ENCODE measurements at regions not wholly inside any gene's neighbourhood (a gene's known extent, or its start where the extent isn't known, plus 50 kb on each side); places are given as distances from the start of the nearest gene placed in this dataset.

DNA sequence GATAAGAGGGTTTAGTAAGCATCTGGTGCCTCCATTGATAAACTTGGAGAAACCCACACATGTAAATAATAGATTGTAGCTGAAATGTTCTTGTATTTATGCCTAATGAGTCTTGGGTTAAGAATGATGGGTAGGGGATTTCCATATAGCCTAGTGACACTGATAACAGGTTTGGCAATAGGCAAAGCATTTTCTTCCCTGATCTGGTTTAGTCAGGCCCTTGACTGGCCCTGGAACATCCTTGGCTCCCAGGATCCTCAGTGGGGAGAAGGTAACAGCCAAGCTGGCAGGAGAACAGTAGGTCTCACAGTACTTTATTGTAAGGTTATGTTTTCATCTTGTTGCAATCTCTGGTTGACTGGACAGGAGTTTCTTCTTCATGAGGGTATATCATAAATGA, 228.4 kb downstream of the DIPK2A start:
- Histone ChIP-seq H3F3A (ENCODE audit: insufficient read depth, low read length, poor library complexity, severe bottlenecking) (no peaks in the 10 kb centered on the region), H3K4me2 (ENCODE audit: low read length) (no peak overlapping the region), H3K27ac (ENCODE audit: low read length) (no peak overlapping the region), H3K79me2 (replicated peaks; ENCODE audit: insufficient read depth, low read length) (no peaks in the 10 kb centered on the region), H3K4me3 (ENCODE audit: low read length) (no peak overlapping the region), H2AFZ (ENCODE audit: low read depth, low read length) (no peak overlapping the region), H3K36me3 (ENCODE audit: insufficient read depth, low read length) (no peaks in the 10 kb centered on the region), H3K9me2 (ENCODE audit: insufficient read depth, low read length) (no peaks in the 10 kb centered on the region), H4K20me1 (ENCODE audit: insufficient read depth) (no peaks in the 10 kb centered on the region), H3K27me3 (ENCODE audit: insufficient read depth, low read depth, low read length) (no peaks in the 10 kb centered on the region), H3K9ac (ENCODE audit: low read length) (no peak overlapping the region), H3K9me3 (ENCODE audit: low read length) (no peaks in the 10 kb centered on the region)
- TF ChIP-seq, protein P1, sequence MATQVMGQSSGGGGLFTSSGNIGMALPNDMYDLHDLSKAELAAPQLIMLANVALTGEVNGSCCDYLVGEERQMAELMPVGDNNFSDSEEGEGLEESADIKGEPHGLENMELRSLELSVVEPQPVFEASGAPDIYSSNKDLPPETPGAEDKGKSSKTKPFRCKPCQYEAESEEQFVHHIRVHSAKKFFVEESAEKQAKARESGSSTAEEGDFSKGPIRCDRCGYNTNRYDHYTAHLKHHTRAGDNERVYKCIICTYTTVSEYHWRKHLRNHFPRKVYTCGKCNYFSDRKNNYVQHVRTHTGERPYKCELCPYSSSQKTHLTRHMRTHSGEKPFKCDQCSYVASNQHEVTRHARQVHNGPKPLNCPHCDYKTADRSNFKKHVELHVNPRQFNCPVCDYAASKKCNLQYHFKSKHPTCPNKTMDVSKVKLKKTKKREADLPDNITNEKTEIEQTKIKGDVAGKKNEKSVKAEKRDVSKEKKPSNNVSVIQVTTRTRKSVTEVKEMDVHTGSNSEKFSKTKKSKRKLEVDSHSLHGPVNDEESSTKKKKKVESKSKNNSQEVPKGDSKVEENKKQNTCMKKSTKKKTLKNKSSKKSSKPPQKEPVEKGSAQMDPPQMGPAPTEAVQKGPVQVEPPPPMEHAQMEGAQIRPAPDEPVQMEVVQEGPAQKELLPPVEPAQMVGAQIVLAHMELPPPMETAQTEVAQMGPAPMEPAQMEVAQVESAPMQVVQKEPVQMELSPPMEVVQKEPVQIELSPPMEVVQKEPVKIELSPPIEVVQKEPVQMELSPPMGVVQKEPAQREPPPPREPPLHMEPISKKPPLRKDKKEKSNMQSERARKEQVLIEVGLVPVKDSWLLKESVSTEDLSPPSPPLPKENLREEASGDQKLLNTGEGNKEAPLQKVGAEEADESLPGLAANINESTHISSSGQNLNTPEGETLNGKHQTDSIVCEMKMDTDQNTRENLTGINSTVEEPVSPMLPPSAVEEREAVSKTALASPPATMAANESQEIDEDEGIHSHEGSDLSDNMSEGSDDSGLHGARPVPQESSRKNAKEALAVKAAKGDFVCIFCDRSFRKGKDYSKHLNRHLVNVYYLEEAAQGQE (IDR thresholded peaks at IDR 0.05; ENCODE audit: borderline replicate concordance): no peak

DNA sequence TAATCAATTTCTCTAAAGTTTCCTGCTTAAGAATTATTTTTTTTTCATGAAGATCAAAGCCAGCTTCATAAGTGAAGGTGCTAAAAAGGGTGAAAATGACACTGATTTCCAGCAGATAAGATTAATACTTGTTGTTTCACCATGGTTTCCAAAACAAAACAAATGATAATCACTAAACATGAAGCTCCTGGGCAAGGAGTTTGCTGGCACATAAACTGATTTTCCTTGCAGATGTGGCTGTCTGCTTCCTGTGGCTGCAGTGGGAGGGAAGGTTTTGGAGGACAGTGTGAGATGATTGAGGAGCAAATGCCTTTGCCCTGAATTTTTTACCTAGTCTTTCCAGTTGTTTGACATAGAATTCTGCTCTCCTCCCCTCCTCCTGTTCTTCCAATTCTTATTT, 228.8 kb downstream of the DIPK2A start:
- Histone ChIP-seq H3K9me3 (ENCODE audit: low read length) (no peaks in the 10 kb centered on the region), H3K27ac (ENCODE audit: low read length) (no peak overlapping the region), H3K4me3 (ENCODE audit: low read length) (no peak overlapping the region), H3F3A (ENCODE audit: insufficient read depth, low read length, poor library complexity, severe bottlenecking) (no peaks in the 10 kb centered on the region), H4K20me1 (ENCODE audit: insufficient read depth) (no peaks in the 10 kb centered on the region), H3K9ac (ENCODE audit: low read length) (no peak overlapping the region), H3K36me3 (ENCODE audit: insufficient read depth, low read length) (no peaks in the 10 kb centered on the region), H3K27me3 (ENCODE audit: insufficient read depth, low read depth, low read length) (no peaks in the 10 kb centered on the region), H3K79me2 (replicated peaks; ENCODE audit: insufficient read depth, low read length) (no peaks in the 10 kb centered on the region), H2AFZ (ENCODE audit: low read depth, low read length) (no peak overlapping the region), H3K4me2 (ENCODE audit: low read length) (no peak overlapping the region), H3K9me2 (ENCODE audit: insufficient read depth, low read length) (no peaks in the 10 kb centered on the region)
- no peak for TF ChIP-seq POLR2AphosphoS5 (IDR thresholded peaks at IDR 0.05)
- TF ChIP-seq RAD21 (conservative IDR thresholded peaks at IDR 0.05): no peak
- TF ChIP-seq EZH2 (IDR thresholded peaks at IDR 0.05; ENCODE audit: borderline replicate concordance, insufficient read depth, low read length, poor library complexity, severe bottlenecking): no peak
- no peak for TF ChIP-seq EP300 (conservative IDR thresholded peaks at IDR 0.05; ENCODE audit: poor library complexity, severe bottlenecking)
- TF ChIP-seq SMC3 (conservative IDR thresholded peaks at IDR 0.05; ENCODE audit: poor library complexity): no peak
- TF ChIP-seq MXI1 (conservative IDR thresholded peaks at IDR 0.05; ENCODE audit: poor library complexity, severe bottlenecking): no peak
- TF ChIP-seq, protein P2, sequence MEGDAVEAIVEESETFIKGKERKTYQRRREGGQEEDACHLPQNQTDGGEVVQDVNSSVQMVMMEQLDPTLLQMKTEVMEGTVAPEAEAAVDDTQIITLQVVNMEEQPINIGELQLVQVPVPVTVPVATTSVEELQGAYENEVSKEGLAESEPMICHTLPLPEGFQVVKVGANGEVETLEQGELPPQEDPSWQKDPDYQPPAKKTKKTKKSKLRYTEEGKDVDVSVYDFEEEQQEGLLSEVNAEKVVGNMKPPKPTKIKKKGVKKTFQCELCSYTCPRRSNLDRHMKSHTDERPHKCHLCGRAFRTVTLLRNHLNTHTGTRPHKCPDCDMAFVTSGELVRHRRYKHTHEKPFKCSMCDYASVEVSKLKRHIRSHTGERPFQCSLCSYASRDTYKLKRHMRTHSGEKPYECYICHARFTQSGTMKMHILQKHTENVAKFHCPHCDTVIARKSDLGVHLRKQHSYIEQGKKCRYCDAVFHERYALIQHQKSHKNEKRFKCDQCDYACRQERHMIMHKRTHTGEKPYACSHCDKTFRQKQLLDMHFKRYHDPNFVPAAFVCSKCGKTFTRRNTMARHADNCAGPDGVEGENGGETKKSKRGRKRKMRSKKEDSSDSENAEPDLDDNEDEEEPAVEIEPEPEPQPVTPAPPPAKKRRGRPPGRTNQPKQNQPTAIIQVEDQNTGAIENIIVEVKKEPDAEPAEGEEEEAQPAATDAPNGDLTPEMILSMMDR (IDR thresholded peaks at IDR 0.05; ENCODE audit: poor library complexity, severe bottlenecking): no peak

DNA sequence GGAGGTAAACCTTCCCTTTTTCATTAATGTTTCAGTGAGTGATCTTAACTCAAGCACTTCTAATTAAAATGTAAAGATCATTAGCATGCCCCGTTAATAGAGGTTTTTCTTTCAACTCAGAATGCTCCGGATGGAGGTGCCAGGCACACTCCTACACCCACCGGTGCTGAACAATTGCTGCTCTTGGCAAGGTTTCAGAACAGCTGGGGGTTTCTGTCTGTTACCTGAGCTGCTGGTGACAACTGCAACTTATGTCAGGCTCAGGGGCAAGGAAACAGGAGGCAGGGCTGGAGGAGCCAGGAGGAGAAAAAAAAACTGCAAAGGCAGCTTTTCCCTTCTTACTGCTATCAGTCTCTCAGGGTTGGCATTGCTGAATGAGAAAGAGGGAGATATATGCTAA, 250.1 kb downstream of the DIPK2A start:
- Histone ChIP-seq H3F3A (ENCODE audit: insufficient read depth, low read length, poor library complexity, severe bottlenecking) (no peaks in the 10 kb centered on the region), H4K20me1 (ENCODE audit: insufficient read depth) (no peaks in the 10 kb centered on the region), H3K9me2 (ENCODE audit: insufficient read depth, low read length) (no peaks in the 10 kb centered on the region), H3K27me3 (ENCODE audit: insufficient read depth, low read depth, low read length) (no peaks in the 10 kb centered on the region), H3K4me2 (ENCODE audit: low read length) (no peak overlapping the region), H2AFZ (ENCODE audit: low read depth, low read length) (no peak overlapping the region), H3K9ac (ENCODE audit: low read length) (no peak overlapping the region), H3K4me3 (ENCODE audit: low read length) (no peak overlapping the region), H3K27ac (ENCODE audit: low read length) (no peak overlapping the region), H3K79me2 (replicated peaks; ENCODE audit: insufficient read depth, low read length) (no peaks in the 10 kb centered on the region), H3K36me3 (ENCODE audit: insufficient read depth, low read length) (no peaks in the 10 kb centered on the region), H3K9me3 (ENCODE audit: low read length) (no peaks in the 10 kb centered on the region)
- TF ChIP-seq TAF1 (IDR thresholded peaks at IDR 0.05; ENCODE audit: low read depth) (no peak), SMC3 (conservative IDR thresholded peaks at IDR 0.05; ENCODE audit: poor library complexity) (no peak), MXI1 (conservative IDR thresholded peaks at IDR 0.05; ENCODE audit: poor library complexity, severe bottlenecking) (no peak), EZH2 (IDR thresholded peaks at IDR 0.05; ENCODE audit: borderline replicate concordance, insufficient read depth, low read length, poor library complexity, severe bottlenecking) (no peak), EP300 (conservative IDR thresholded peaks at IDR 0.05; ENCODE audit: poor library complexity, severe bottlenecking) (no peak)
- TF ChIP-seq, protein P2 (IDR thresholded peaks at IDR 0.05; ENCODE audit: poor library complexity, severe bottlenecking): no peak
